ENCODE measurements at regions not wholly inside any gene's neighbourhood (a gene's known extent, or its start where the extent isn't known, plus 50 kb on each side); places are given as distances from the start of the nearest gene placed in this dataset.
"Not testable (repeated sequence)": the region's sequence is repeated elsewhere in the genome, so short reads cannot be mapped to it uniquely, and the experiment has no call there.

GRCh38 chr6:169917153-169917552 lies 165.7 kb downstream of the ERMARD start:
- DNase-seq = no peak

DNA sequence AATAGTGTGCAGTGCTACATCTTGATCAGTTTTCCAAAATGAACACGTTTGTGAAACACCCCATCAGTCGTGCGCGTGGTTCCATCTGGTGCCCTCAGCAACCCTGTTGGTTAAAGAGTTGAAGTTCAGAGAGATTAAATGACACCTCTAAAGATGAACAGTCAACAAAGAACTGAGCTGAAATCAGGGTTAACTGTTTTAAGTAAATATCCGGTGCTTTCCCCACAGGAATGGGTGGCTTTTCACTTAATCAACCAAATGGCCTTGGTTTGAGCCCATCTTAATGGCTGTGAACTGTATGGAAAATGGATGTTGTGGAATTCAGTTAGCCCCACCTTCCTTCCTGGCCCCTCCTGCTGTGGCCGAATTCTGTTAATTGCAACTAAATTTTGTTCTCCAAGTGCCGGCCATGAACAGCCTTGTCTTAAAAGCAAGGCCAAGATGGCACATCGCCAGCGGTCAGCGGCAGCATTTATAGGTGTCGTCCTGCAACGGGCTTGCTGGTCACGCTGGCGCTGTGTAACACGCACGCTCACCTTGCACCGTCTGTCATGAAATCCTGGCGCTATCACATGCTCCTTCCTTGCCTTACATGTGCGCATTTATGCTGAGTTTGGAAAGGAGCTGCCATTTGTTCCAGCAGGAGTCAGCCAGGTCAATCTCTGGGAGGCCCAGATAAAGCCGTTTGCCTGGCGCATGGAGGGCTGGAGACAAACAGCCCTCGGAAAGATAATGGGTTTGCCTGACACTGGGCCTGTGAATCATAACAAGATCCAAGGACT lies 164.5 kb downstream of the ERMARD start:
- DNase-seq = no peak

GRCh38 chr6:169913745-169914144 lies 162.3 kb downstream of the ERMARD start:
- DNase-seq = not testable (repeated sequence)

DNA sequence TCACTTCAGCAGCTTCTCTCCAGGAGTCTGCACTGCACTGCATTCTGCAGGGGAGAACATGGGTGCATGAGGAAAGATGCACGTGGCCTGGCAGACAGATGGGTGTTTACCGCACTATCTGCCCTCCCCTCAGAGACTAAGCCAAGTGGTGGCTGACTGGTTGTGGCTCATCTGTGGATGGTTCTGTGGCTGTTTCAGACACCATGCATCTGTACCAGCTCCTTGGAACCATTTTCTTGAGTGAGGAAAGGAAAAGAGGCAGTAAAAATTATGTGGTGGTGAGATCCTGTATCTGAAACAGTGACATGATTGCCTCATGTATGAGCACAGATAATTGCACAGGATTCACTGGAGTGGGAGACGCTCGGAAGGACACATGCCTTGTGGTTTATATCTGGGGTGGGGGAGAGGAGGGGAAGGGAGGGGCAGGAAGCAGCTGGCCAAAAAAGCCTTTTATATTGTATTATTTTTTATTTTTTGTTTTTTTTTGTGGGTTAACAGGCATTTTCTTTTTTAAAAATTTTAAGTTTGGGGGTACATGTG lies 161.7 kb downstream of the ERMARD start:
- no peak for DNase-seq

DNA sequence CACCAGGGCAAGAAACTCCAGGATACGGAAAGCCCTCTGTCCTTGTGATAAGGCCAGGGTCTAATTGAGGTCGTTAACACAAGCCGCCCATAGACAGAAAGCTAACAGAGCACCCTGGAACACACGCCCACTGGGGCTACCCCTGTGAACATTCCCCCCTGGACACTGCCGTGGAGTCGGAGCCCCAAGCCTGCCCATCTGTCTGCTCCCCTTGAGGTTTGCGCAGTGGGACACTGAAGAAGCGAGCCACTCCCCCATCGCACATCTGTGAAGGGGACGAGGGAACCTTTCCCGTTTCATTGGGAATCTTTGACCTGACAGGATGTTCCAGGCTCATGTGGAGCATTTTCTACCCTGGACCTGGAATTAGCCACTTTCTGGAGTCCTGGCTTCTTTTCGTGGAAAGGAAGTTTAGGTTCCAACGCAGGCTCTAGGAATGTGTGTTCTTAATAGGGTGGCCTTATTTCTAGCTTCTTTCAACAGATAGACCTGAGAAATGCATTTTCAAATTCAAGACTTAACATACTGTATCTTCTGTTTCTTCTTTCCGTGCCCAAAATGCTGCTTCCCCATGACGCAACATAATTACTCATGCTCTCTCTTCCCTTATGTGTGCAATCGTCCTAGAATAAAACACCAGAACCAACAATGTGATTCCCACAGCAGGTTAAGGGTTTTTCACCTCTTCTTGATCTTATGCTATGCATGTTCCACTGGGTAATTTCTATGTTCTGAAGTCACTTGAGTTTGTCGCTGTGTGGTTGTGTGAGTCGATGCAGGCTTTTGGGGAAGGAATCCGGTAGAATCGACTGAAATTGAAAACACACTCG lies 161.1 kb downstream of the ERMARD start:
- DNase-seq = no peak

DNA sequence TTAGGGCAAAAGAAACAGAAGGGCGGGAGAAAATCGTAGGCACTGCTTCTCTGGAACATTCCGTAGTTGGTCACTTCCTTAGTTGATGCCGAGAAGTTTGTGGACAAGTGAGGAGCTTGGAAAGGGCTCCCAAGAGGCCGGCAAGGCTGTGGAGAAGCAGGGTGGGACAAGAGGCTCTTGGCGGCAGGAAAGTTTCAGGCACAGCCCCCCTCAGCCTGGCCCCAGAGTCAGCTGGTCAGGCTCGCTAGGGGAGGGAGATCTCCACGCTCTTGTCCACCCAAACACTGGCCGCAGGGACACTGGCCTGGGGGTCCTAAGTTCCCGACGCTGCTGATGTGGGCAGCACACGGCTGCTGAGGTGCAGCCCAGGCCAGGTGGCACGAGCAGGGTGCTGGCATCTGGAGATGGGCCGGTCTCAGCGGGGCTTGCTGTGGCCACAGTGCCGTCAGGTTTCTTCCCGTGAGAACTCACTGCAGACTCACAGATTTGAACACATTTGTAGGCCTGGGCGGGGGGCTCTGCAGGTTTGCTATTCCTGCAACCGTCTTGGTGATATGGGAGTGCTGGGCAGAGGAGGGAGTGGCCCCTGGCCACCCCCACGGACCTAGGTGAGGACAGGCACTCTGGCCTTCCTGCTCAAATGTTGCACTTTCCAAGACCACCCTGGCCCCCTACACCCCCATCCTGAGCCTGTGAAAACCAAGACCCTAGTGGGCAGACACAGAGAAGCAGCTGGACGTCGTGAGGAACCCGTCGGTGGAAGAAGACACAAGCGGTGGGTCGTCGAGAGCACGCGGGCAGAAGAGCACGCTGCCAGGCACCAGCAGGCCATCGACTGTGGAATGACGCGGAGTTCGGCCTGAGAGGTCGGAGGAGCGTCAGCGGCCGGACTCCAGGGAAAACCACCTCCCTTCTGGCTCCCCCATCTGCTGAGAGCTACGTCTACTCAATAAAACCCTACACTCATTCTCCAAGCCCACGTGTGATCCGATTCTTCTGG lies 160.1 kb downstream of the ERMARD start:
- no peak for DNase-seq

- DNase-seq = no peak
Measured at GRCh38 chr6:169909113-169909512, 157.7 kb downstream of the ERMARD start.

- no peak for DNase-seq
Measured at GRCh38 chr6:169908403-169908933, 157.0 kb downstream of the ERMARD start.

GRCh38 chr6:169907419-169908115 lies 156.1 kb downstream of the ERMARD start:
- DNase-seq = no peak

GRCh38 chr6:169906688-169907418 lies 155.4 kb downstream of the ERMARD start:
- DNase-seq = no peak

DNA sequence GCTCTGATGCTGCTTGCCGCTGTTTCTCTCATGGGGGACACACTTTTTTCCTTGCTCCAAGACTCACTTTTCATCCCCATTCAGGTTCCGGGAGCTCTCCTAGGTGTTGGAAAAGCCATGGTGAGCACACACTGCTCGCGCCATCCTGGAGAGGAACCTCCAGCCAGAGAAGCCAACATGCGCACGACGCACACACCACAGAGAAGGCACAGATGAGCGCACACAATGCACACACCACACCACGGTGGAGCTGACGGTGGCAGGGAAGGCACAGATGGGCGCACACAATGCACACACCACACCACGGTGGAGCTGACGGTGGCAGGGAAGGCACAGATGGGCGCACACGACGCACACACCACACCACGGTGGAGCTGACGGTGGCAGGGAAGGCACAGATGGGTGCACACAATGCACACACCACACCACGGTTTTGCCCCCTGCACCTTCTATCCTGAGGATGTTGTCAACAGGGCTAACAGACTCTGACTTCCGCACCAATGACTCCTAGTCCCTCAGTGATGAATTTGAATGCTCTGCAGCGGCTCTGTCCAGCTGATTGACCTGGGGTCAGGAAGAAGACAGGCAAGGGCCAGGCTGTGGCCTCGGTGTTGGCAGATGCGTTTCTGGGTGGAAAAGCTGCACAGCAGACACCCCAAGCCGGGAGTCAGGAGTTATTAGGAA lies 154.7 kb downstream of the ERMARD start:
- no peak for DNase-seq

DNA sequence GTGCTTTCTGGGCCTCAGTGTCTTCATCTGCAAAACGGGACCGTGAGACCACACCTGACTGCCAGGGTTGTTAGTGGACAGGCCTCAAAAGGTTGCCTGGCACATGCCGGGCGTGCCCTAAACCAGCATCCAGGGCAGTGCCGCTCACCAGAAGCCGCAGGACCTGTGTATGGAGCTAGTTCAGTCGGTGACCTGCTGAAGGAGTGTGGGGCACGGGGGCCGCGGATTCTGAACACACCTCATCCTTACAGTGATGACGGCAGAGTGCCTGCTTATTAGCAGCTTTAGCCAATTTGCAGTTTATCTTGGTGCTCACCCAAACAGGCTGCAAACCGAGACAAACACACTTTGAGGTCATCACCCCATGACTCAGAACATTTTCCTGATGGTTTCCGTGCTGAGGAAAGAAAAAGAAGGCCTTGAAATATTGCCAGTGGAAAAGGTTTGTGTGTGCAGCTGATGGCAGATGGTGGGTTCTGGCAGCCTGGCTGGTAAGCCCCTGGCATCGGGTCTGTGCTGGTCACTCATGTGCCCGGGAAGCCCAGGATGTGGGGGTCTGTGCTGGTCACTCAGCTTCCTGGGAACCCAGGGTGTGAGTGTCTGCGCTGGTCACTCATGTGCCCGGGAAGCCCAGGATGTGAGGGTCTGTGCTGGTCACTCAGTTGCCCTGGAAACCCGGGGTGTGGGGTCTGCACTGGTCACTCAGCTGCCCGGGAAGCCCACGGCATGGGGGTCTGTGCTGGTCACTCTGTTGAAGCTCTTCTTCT lies 153.8 kb downstream of the ERMARD start:
- no peak for DNase-seq

DNA sequence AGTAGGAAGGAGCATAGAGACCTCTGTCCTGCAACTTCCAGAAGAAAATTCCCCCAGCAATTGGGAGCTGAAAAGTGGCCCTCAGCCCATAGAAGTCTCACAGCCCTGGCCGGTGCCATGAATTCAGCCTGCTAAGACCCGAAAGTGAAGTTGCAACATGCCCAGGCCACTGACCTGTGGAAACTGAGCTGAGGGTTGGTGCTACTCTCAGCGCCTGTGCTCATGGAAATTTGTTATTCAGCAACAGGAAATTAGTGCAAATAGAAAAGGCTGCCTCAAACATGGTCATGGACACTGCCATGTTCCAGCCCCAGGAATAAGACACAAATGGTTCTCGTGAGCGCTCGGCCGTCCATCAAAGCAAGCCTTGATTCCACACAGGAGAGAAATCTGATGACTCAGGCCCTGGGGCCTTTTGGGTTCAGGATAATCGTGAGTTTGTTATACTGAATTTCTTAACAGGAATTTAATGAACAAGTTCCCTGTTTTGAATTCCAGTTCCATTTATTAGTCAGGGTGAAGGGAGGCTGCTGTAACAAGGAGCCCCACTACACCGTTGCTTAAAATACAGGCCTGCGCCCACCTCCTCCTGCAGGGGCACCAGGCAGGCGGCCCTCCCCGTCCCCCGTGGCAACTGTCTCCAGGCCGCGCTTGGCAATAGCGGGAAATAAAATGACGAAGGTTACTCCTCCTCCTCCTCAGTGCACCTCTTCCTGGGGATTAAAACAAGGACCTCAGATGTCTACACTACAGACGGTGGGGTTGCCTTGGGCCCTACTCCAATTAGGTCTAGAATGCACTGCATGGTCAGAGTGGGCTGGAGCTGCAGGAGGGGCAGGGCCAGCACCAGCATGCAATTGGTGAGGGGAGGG lies 152.9 kb downstream of the ERMARD start:
- DNase-seq = no peak

DNA sequence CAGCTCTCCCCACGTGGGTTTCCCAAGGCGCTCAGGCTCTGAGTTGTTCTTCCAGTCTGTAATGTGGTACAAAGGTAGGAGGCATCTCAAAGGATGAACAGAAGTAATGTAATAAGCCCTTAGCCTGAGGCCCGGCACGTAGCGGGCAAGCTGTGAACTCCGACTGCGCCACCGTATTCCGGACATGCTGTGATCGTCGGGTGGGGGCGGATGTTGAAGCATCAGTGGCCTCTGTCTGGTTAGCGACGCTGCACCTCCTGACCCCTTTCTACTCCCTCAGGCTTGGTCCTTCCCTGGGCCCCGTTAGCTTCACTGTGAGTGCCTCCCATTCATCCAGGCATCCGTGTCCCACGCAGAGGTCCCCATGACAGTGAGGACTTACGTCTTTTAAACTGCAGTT lies 151.7 kb downstream of the ERMARD start:
- DNase-seq = no peak

DNA sequence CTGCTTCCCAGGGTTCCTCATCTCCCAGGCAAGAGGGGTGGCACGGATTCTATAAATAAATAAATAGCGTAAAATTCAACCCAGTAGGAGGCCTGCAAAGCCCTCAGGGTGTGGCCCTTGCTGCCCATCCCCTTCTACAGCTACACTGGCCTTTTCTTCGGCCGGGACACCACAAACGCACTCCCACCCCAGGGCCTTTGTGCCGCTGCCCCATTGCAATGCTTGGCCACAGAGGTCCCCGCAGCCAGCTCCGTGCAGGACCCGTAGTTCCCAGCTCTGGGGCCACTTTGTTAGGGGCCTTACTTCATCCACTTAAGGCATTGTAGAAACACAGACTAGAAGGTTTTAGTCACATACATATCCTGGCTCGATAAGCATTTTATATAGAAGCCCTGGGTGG lies 151.2 kb downstream of the ERMARD start:
- no peak for DNase-seq

DNA sequence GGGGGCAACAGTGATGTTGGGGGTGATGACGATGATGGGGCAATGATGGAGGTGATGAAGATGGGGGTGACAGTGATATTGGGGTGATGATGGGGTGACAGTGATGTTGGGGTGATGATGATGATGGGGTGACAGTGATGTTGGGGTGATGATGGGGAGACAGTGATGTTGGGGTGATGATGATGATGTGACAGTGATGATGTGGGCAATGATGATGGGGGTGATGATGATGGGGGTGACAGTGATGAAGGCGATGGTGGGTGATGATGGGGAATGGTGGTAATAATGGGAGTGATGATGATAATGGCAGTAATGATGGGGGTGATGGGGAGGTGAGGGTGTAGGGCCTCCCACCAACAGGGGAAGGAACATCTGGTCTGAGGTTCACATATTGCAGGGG lies 150.6 kb downstream of the ERMARD start:
- DNase-seq = no peak

DNA sequence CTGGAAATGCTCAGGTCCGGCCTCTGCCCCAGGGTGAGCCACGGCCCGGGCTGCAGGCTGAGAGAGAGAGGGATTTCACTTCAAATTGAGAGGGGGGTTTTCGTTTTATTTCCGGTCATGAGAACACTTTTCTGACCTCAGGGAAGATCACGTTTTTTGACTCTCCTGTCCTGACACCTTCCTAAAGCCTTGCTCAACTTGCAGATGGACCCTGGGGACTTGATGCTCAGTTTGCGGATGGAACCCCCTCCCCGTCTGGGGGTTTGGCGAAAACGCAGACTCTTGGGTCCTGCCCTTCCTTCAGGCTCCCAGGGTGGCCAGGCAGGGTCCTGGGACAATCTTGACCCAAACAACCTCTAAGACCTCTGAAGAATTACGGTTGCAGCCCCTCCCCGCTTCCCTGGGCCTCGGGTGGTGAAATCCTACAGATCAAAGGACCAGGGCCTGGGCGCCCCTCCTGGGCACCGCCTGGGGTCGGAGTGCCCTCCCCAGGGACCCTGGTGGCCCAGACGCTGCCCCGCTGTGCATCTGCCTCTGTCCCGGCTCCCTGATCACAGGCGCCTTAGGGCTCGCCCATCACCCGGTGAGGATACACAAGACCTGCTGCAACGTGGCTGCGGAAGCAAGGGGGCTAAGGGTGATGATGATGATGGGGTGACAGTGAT lies 148.2 kb downstream of the ERMARD start:
- DNase-seq = no peak

Data from COR-L47 (cell line).